GM21367 (cell line): ENCODE measurements at regions not wholly inside any gene's neighbourhood (a gene's known extent, or its start where the extent isn't known, plus 50 kb on each side); places are given as distances from the start of the nearest gene placed in this dataset.

Source experiments
- ATAC-seq: cut with Tn5 transposase; IDR thresholded peaks from one replicate; pipeline ENCODE4 v1.9.1; 2021; ENCODE audit not compliant: unreplicated experiment

DNA sequence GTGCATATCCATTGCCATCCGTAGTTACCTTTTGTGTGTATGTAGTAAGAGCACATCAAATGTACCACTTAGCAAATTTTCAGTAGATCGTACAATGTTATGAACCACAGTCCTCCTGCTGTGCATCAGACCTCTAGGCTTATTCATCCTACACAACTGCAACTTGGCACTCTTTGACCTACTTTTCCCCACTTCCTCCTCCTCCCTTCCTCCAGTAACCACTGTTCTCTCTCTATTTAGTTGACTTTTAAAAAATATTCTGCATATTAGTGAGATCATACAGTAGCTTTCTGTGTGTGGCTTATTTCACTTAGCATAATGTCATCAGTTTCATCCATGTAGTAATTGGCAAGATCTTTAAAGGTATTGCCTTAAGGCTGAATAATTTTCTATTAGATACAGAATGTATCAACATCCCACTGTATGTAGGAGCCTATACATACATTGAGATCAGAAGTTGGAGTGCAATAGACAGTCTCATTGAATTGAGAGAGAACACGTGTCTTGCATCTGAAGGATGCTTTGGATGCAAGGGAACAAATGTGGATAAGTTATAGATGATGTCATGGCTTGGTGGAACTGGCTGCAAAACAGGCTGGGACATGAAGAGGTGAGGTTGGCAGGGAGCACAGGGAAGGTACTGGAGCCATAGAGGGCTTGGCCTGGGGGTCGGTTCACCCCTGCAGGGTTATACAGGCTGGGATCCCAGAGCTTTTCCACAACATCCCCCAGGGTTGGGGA lies 83.0 kb upstream of the FAM180A start:
- no peak for ATAC-seq

- no peak for ATAC-seq
Observed at GRCh38 chr7:135828604-135829003, 80.0 kb upstream of the FAM180A start.

- no peak for ATAC-seq
Observed at GRCh38 chr7:135827391-135827790, 78.8 kb upstream of the FAM180A start.

DNA sequence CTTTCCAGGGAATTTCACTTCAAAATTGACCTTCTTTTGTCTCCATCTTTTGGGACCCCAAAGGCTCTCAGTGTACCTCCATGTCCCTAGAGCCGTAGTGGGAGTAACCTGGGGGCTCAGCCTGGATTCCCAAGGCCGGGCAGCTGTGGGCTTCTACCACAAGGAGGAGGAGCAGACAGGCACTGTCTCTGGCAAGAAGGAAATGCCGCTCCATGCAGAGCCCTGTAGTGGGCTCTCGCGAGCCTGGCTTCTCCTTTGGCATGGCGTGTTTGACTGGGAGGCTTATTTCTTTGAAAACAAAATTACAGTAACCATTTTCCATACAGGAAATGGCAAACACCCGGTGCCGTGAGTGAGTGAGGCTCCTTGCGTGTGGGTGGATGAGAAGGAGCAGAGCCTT lies 76.8 kb upstream of the FAM180A start:
- no peak for ATAC-seq

DNA sequence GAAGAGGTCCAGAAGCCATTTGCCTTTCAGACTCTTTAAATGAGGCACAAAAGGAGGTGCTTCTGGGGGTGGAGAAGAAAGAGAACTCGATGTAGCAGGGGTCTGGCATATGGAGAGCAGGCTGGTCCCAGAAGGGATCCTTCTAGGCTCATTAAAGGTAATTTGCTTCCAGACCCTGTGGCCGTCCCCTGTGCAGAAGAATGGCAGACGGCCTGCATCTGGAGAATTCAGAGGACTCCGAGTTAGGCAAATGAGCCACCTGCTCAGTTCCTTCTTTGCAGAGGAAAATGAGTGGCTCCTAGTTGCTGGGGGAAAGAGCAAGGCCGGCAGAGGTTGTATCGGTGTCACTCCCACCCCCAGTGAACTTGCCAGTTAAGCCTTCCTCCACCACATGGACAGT lies 73.8 kb upstream of the FAM180A start:
- ATAC-seq = no peak

GRCh38 chr7:135817583-135817982 lies 69.0 kb upstream of the FAM180A start:
- no peak for ATAC-seq

DNA sequence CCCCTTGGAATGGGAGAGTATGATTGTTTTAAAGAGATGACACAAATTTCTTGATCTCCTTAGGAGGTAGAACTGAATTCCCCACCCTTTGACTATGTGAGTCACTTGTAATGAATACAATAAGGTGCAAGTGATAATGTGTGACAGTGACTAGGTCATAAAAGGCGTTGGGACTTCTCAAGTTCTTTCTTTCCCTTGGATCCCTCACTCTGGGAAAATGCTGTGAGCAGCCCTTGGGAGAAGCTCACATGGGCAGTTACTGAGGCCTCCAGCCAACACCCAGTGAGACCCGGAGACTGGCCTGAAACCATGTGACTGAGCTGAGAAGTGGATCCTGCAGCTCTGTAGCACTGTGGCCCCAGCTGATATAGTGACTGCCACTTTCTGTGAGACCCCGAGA lies 66.4 kb upstream of the FAM180A start:
- no peak for ATAC-seq

DNA sequence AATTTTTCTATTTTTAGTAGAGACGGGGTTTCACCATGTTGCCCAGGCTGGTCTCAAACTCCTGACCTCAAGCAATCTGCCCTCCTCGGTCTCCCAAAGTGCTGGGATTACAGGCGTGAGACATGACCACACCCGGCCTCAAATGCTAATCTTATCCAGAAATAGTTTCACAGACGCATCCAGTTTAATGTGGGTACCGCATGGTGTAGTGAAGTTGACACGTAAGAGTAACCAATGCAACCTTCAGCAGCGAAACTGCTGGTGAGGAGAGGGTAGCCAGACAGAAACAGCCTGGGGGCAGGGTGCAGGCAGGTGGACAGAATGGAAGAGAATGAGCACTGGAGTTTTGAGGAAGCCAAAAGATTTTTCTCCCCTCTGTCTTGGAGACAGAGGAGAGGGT lies 63.5 kb upstream of the FAM180A start:
- no peak for ATAC-seq

GRCh38 chr7:135811506-135811905 lies 62.9 kb upstream of the FAM180A start:
- no peak for ATAC-seq

DNA sequence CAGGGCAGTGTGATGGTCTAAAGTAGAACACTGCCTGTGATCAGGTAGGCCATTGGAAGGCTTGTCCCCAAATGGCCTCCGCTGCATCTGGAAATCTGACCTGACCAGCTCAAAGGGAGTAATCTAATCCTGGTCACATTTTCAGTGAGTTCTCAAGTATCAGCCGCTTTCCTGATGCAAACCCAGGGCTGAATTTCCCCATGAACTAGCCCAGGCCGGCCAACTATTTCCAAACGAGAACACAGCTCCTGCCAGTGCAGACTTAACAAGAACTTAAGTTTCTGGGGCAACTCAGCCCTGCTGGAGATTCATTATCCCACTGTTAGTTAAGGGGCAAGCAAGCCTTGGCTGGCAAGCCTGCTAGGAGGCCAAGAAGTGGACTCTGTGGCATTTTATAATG lies 59.6 kb upstream of the FAM180A start:
- ATAC-seq = no peak

- ATAC-seq = no peak
Observed at GRCh38 chr7:135803143-135803542, 54.5 kb upstream of the FAM180A start.

GRCh38 chr7:135802697-135803096 lies 54.1 kb upstream of the FAM180A start:
- no peak for ATAC-seq

DNA sequence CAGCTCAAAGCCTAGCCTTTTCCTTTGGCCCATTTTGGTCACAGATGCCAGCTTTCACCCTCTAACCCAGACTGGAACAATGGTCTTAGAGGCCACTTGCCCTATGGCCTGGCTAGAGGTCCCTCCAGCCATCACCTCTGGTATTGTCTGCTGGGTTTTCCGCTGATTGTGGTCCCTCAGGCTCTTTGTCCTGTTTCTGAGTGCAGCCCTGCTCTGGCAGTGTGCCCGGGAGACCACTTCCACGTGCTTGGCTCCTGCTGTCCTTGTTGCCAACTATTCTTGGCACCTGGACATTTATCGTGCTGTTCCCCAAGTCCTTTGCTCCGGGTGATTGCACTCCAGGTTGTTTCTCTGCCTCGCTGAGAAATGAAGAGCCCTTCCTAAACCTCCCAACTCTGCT lies 53.3 kb upstream of the FAM180A start:
- ATAC-seq = no peak

DNA sequence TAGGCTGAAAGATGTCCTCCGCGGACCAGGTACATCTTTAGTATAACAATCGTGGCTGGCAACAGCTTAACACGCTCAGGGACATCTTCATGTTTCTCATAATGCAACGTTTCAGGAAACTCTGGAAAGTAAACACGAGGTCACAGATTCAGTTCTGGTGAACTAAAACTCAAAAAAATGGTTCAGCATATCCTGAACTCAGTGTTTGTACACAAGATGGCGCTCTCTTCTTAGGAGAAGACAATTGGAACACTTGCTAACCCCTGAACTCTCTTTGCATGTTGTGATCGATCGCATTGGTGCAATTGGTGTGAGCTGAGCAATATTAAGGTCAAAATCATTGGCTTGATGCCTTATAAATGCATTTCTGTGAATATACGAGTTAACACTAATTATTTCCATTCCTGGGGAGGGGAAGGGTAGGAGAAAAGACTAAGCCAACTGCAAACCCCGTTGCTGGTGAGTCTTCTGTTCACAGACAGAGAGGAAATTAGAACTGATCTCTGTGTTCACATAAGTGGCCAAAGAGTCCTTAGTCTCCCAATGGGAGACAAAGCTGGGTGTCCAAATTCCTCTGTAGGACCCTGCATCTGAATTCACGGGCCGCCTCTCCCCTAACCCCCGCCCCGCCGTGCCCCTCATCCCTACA lies 52.6 kb upstream of the FAM180A start:
- ATAC-seq = peak; percentile 72

DNA sequence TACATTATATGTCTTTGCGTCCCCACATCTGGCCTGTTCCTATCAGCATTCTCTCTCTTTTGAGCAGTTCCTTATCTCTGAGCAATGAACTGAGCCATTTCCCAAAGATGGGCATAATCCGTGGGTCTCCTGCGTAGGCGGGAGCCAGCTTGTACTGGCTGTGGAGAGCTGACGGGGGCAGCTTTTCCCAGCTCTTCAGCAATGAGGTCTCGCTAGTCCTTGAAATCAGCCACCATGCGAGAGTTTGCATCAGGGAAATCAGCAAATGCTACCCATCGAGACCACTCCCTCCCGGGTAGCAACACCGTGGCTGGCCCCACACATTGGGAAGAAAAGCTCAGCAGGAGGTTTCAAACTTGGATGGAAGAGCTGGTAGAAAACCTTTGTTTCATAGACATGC lies 51.9 kb upstream of the FAM180A start:
- no peak for ATAC-seq

DNA sequence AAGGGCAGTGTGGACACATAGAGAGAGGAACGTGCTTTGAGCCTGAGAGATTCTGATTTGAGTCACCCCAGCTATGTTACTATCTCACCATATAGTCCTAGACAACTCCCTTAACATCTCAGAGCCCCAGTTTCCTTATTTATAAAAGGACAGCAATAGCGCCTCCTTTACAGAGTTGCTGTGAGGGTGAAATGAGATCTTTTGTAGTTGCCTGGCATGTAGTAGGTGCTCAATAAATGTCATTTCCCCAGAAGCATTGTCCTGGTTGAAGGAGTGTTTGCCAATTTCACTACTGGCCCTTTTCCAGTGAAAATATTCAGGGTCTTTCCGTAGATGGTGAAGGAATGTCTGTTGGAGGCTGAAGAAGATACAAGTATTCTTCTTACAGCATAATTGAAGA lies 51.3 kb upstream of the FAM180A start:
- no peak for ATAC-seq
